Loucy (cell line): ENCODE measurements at regions not wholly inside any gene's neighbourhood (a gene's known extent, or its start where the extent isn't known, plus 50 kb on each side); places are given as distances from the start of the nearest gene placed in this dataset.

Experiments used
- H2AFZ ChIP-seq: fragments of 200-600 bp; sonication (generic); 2 replicates; pipeline ENCODE4 v1.6.0; 2016; ENCODE audit warnings: antibody characterized with exemption, mild to moderate bottlenecking, low read length, moderate library complexity
- H3F3A ChIP-seq: fragments of 200-600 bp; 2 replicates; pipeline ENCODE4 v1.6.0; 2016; ENCODE audit warnings: antibody characterized with exemption, low read depth, mild to moderate bottlenecking
- H3K27me3 ChIP-seq: fragments of 200-600 bp; sonication (generic); 2 replicates; pipeline ENCODE4 v1.6.1; 2014; ENCODE audit warnings: low read length, mild to moderate bottlenecking; ENCODE audit not compliant: insufficient read depth, poor library complexity, severe bottlenecking
- H3K36me3 ChIP-seq: fragments of 200-600 bp; sonication (generic); 2 replicates; pipeline ENCODE4 v1.6.1; 2016; ENCODE audit warnings: low read length; ENCODE audit not compliant: insufficient read depth
- H3K4me1 ChIP-seq: fragments of 200-600 bp; sonication (generic); 2 replicates; pipeline ENCODE4 v1.5.1; 2014; ENCODE audit warnings: low read length, mild to moderate bottlenecking; ENCODE audit not compliant: insufficient read depth, poor library complexity, severe bottlenecking
- H3K4me2 ChIP-seq: fragments of 200-600 bp; sonication (generic); 2 replicates; pipeline ENCODE4 v1.6.0; 2014; ENCODE audit warnings: antibody characterized with exemption, low read length, low read depth, mild to moderate bottlenecking; ENCODE audit not compliant: poor library complexity, severe bottlenecking
- H3K4me3 ChIP-seq: fragments of 200-600 bp; sonication (generic); 2 replicates; pipeline ENCODE4 v1.5.1; 2014; ENCODE audit warnings: low read length, mild to moderate bottlenecking, mixed read lengths; ENCODE audit not compliant: poor library complexity, severe bottlenecking
- H3K79me2 ChIP-seq: fragments of 200-600 bp; sonication (generic); 2 replicates; pipeline ENCODE4 v1.6.1; 2014; ENCODE audit warnings: low read length; ENCODE audit not compliant: insufficient read depth
- H3K9ac ChIP-seq: fragments of 200-600 bp; sonication (generic); 2 replicates; pipeline ENCODE4 v1.6.0; 2014; ENCODE audit warnings: mild to moderate bottlenecking, low read depth, low read length, moderate library complexity; ENCODE audit not compliant: poor library complexity, severe bottlenecking
- H3K9me2 ChIP-seq: fragments of 200-600 bp; sonication (generic); replicated peaks from 2 replicates; pipeline ENCODE4 v1.6.1; 2016; ENCODE audit warnings: low read depth, low read length, mixed read lengths
- H3K9me3 ChIP-seq: fragments of 200-600 bp; sonication (generic); 2 replicates; pipeline ENCODE4 v1.6.1; 2014; ENCODE audit warnings: mild to moderate bottlenecking, antibody characterized with exemption, low read length, low read depth; ENCODE audit not compliant: insufficient read depth
- H4K20me1 ChIP-seq: fragments of 200-600 bp; sonication (generic); 2 replicates; pipeline ENCODE4 v1.6.0; 2014; ENCODE audit warnings: antibody characterized with exemption, low read length, mild to moderate bottlenecking; ENCODE audit not compliant: insufficient read depth, poor library complexity, severe bottlenecking
- CTCF ChIP-seq: fragments of 200-600 bp; sonication (generic); conservative IDR thresholded peaks from 2 replicates; pipeline ENCODE4 v1.5.1; 2014; ENCODE audit warnings: mild to moderate bottlenecking, antibody characterized with exemption, low read length
- EZH2phosphoT487 ChIP-seq: fragments of 200-600 bp; IDR thresholded peaks from 2 replicates; pipeline ENCODE4 v1.6.1; 2018; ENCODE audit warnings: antibody characterized with exemption, mild to moderate bottlenecking, moderate library complexity, borderline replicate concordance

DNA sequence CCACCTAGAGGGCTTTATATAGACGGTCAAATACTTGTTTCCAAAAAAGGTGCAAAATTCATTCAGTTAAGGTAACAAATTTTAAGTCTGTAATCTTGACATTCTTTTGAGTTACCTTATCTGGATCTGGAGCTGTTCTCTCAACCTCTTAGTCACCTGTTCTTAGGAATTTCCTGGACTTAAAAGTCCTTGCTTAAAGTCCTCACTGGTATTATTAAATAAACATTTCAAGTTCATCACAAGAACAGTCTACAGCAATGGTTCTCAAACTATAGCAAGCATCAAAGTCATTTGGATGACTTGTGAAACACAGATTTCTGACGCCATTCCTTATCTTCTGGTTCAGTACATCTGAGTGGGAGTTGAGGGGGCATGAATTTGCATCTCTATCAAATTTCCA lies 122.9 kb upstream of the GOLIM4 start:
- H3K79me2 ChIP-seq, result no peaks in the 10 kb centered on the region
- H3K4me1 ChIP-seq, result no peaks in the 10 kb centered on the region
- no peak overlapping the region for H3K4me3 ChIP-seq
- no peak overlapping the region for H3K4me2 ChIP-seq
- no peak overlapping the region for H3K9ac ChIP-seq
- no peak overlapping the region for H2AFZ ChIP-seq
- no peaks in the 10 kb centered on the region for H3F3A ChIP-seq
- H3K27me3 ChIP-seq, result no peaks in the 10 kb centered on the region
- no peaks in the 10 kb centered on the region for H4K20me1 ChIP-seq
- TF ChIP-seq EZH2phosphoT487 (no peak), CTCF (no peak)
- no peaks in the 10 kb centered on the region for H3K9me3 ChIP-seq
- H3K36me3 ChIP-seq, result no peaks in the 10 kb centered on the region
- no peaks in the 10 kb centered on the region for H3K9me2 ChIP-seq

GRCh38 chr3:168216851-168217250 lies 121.1 kb upstream of the GOLIM4 start:
- TF ChIP-seq EZH2phosphoT487 (no peak), CTCF (no peak)
- no peaks in the 10 kb centered on the region for H3K4me1 ChIP-seq
- H3K9ac ChIP-seq, result no peak overlapping the region
- no peaks in the 10 kb centered on the region for H3K9me3 ChIP-seq
- no peak overlapping the region for H3K4me3 ChIP-seq
- no peaks in the 10 kb centered on the region for H3F3A ChIP-seq
- H3K36me3 ChIP-seq, result no peaks in the 10 kb centered on the region
- H3K79me2 ChIP-seq, result no peaks in the 10 kb centered on the region
- H3K27me3 ChIP-seq, result no peaks in the 10 kb centered on the region
- no peaks in the 10 kb centered on the region for H3K9me2 ChIP-seq
- no peak overlapping the region for H2AFZ ChIP-seq
- H4K20me1 ChIP-seq, result no peaks in the 10 kb centered on the region
- no peak overlapping the region for H3K4me2 ChIP-seq

DNA sequence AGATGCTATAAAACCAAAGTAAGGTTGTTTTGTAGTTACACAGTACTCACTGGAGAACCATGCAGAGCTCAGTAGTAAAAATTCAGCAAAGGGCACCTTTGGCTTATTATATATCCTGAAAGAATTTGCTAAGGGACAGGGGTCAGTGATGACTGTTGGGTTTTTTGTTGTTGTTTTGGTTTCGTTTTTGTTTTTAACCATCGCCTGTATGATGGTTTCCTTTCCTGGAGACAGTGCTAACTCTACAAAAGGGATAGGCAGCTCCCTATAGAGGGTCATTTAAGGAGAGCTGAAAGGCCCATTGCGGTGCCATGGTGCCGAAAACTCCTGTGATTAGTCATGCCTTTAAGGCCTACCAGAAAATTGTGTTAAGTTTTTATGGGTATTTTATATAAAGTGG lies 118.2 kb upstream of the GOLIM4 start:
- H3K4me2 ChIP-seq, result peak overlapping the region; percentile 24
- no peaks in the 10 kb centered on the region for H3K36me3 ChIP-seq
- no peak for TF ChIP-seq CTCF
- no peak for TF ChIP-seq EZH2phosphoT487
- no peaks in the 10 kb centered on the region for H3K9me3 ChIP-seq
- H3F3A ChIP-seq, result no peaks in the 10 kb centered on the region
- no peak overlapping the region for H3K9ac ChIP-seq
- no peak overlapping the region; the same call in 1 of the 2 replicates for H2AFZ ChIP-seq
- no peaks in the 10 kb centered on the region for H3K79me2 ChIP-seq
- no peaks in the 10 kb centered on the region for H3K27me3 ChIP-seq
- no peak overlapping the region for H3K4me3 ChIP-seq
- no peaks in the 10 kb centered on the region for H3K9me2 ChIP-seq
- H3K4me1 ChIP-seq, result no peaks in the 10 kb centered on the region
- H4K20me1 ChIP-seq, result no peaks in the 10 kb centered on the region
